ENCODE measurements at regions not wholly inside any gene's neighbourhood (a gene's known extent, or its start where the extent isn't known, plus 50 kb on each side); places are given as distances from the start of the nearest gene placed in this dataset.

GRCh38 chr2:180184506-180184905 lies 177.4 kb upstream of the CWC22 start:
- TF ChIP-seq GATA2 (IDR thresholded peaks at IDR 0.05; ENCODE audit: low read depth, low read length) (no peak), GATA3 (IDR thresholded peaks at IDR 0.05; ENCODE audit: low read depth, low read length) (no peak)
